NAMALWA (cell line): ENCODE measurements at regions not wholly inside any gene's neighbourhood (a gene's known extent, or its start where the extent isn't known, plus 50 kb on each side); places are given as distances from the start of the nearest gene placed in this dataset.
"Not testable (repeated sequence)": the region's sequence is repeated elsewhere in the genome, so short reads cannot be mapped to it uniquely, and the experiment has no call there.

Experiments used
- DNase-seq: peaks from one replicate; pipeline ENCODE4 v3.0.0-alpha.2; 2015; ENCODE audit warnings: low spot score

GRCh38 chr4:181006499-181007260 lies 1236.5 kb upstream of the TENM3 start:
- DNase-seq: no peak

- DNase-seq: no peak
Observed at GRCh38 chr4:181007751-181008150, 1235.5 kb upstream of the TENM3 start.

GRCh38 chr4:181008164-181008563 lies 1235.0 kb upstream of the TENM3 start:
- no peak for DNase-seq

GRCh38 chr4:181013162-181013561 lies 1230.0 kb upstream of the TENM3 start:
- DNase-seq: no peak

- DNase-seq: no peak
Observed at GRCh38 chr4:181017038-181017437, 1226.2 kb upstream of the TENM3 start.

GRCh38 chr4:181018472-181018871 lies 1224.7 kb upstream of the TENM3 start:
- DNase-seq: no peak

GRCh38 chr4:181018913-181019312 lies 1224.3 kb upstream of the TENM3 start:
- DNase-seq: no peak

- no peak for DNase-seq
Observed at GRCh38 chr4:181020456-181020855, 1222.7 kb upstream of the TENM3 start.

- DNase-seq: no peak
Observed at GRCh38 chr4:181021213-181021612, 1222.0 kb upstream of the TENM3 start.

- not testable (repeated sequence) for DNase-seq
Observed at GRCh38 chr4:181030135-181030921, 1212.9 kb upstream of the TENM3 start.

GRCh38 chr4:181030961-181031360 lies 1212.2 kb upstream of the TENM3 start:
- DNase-seq: no peak

- DNase-seq: no peak
Observed at GRCh38 chr4:181043486-181043885, 1199.7 kb upstream of the TENM3 start.

- DNase-seq: no peak
Observed at GRCh38 chr4:181046809-181047208, 1196.4 kb upstream of the TENM3 start.

GRCh38 chr4:181051931-181052330 lies 1191.3 kb upstream of the TENM3 start:
- DNase-seq: no peak

- DNase-seq: no peak
Observed at GRCh38 chr4:181061787-181062186, 1181.4 kb upstream of the TENM3 start.

- no peak for DNase-seq
Observed at GRCh38 chr4:181063212-181063611, 1180.0 kb upstream of the TENM3 start.

GRCh38 chr4:181077341-181077740 lies 1165.9 kb upstream of the TENM3 start:
- DNase-seq: no peak

GRCh38 chr4:181078196-181078595 lies 1165.0 kb upstream of the TENM3 start:
- no peak for DNase-seq

- DNase-seq: no peak
Observed at GRCh38 chr4:181083757-181084361, 1159.3 kb upstream of the TENM3 start.

GRCh38 chr4:181085557-181085956 lies 1157.6 kb upstream of the TENM3 start:
- no peak for DNase-seq

- DNase-seq: no peak
Observed at GRCh38 chr4:181105487-181105886, 1137.7 kb upstream of the TENM3 start.

- DNase-seq: no peak
Observed at GRCh38 chr4:181106398-181106797, 1136.8 kb upstream of the TENM3 start.

- DNase-seq: no peak
Observed at GRCh38 chr4:181108237-181108636, 1135.0 kb upstream of the TENM3 start.
